ENCODE measurements at regions not wholly inside any gene's neighbourhood (a gene's known extent, or its start where the extent isn't known, plus 50 kb on each side); places are given as distances from the start of the nearest gene placed in this dataset.

DNA sequence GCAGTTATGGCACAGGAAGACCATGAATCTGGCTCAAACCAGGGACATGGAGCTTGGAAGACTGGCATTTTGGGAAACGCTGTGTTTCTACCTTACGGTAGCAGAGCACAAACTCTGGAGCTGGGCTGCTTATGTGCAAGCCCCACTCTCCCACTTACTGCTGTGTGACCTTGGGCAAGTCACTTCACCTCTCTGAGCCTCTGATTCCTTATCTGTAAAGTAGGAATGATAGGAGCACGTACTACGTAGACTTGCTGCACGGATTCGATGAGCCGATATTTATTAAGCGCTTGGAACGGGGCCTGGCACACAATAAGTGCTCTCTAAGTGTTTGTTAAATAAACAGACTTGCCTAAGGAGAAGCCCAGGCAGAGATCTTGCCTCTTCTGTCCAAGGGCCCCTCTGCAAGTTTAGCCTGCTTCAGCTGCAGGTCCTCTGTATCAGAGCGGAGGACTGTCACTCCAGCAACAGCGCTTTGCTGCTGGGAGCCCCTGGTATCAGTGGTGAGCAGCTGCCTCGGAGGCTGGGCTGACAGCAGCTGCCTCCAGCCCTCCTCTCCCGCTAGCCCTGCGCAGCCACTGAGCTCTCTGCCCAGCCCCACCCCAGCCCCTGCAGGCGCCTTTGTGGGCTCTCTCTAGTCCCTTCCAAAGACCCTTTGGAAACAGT lies 96.9 kb upstream of the ANO1 start:
- Histone ChIP-seq H3K27me3 (replicated peaks in 2 of 5; ENCODE audit: control insufficient read depth in 4 of 5, insufficient read depth in 5 of 5, low read length in 4 of 5) (peaks cover 0 to 77% (median 27%) of the 10 kb centered on the region in 5 experiments), H3K9me3 (ENCODE audit: control extremely low read depth in 1 of 5, control insufficient read depth in 4 of 5, insufficient read depth in 2 of 5, low read depth in 1 of 5, low read length in 4 of 5) (no peaks in the 10 kb centered on the region), H3K36me3 (ENCODE audit: control insufficient read depth in 4 of 4, insufficient read depth in 4 of 4, low read length in 3 of 4) (no peaks in the 10 kb centered on the region), H3K4me1 (ENCODE audit: control extremely low read depth in 1 of 4, control insufficient read depth in 4 of 4, insufficient read depth in 4 of 4, low read length in 3 of 4) (peaks cover 0 to 8% (median 3%) of the 10 kb centered on the region in 4 experiments), H3K4me3 (ENCODE audit: control insufficient read depth in 1 of 7, extremely low read depth in 1 of 7, insufficient read depth in 4 of 7, low read depth in 2 of 7, low read length in 6 of 7) (no peak overlapping the region), H3K27ac (ENCODE audit: insufficient read depth in 1 of 2, low read depth in 1 of 2, low read length in 2 of 2, poor library complexity in 1 of 2, severe bottlenecking in 2 of 2) (no peak overlapping the region)
- ChIA-PET CTCF (no interaction called here), POLR2A (no interaction called here)
- 93% methylated on average over 14 of the region's 15 CpGs for WGBS (ENCODE audit: insufficient coverage)
- peak in 1 of 3 donors; percentile 25 for DNase-seq

- H3K27me3 ChIP-seq (replicated peaks in 2 of 5; ENCODE audit: control insufficient read depth in 4 of 5, insufficient read depth in 5 of 5, low read length in 4 of 5) = peaks cover 0 to 86% (median 40%) of the 10 kb centered on the region in 5 experiments
- no peak overlapping the region for H3K27ac ChIP-seq (ENCODE audit: insufficient read depth in 1 of 2, low read depth in 1 of 2, low read length in 2 of 2, poor library complexity in 1 of 2, severe bottlenecking in 2 of 2)
- WGBS (ENCODE audit: insufficient coverage) = 87% methylated on average over 20 of the region's 20 CpGs
- H3K4me1 ChIP-seq (ENCODE audit: control extremely low read depth in 1 of 4, control insufficient read depth in 4 of 4, insufficient read depth in 4 of 4, low read length in 3 of 4) = peaks cover 0 to 10% (median 3%) of the 10 kb centered on the region in 4 experiments
- no peaks in the 10 kb centered on the region for H3K36me3 ChIP-seq (ENCODE audit: control insufficient read depth in 4 of 4, insufficient read depth in 4 of 4, low read length in 3 of 4)
- no peak overlapping the region for H3K4me3 ChIP-seq (ENCODE audit: control insufficient read depth in 1 of 7, extremely low read depth in 1 of 7, insufficient read depth in 4 of 7, low read depth in 2 of 7, low read length in 6 of 7)
- H3K9me3 ChIP-seq (ENCODE audit: control extremely low read depth in 1 of 5, control insufficient read depth in 4 of 5, insufficient read depth in 2 of 5, low read depth in 1 of 5, low read length in 4 of 5) = no peaks in the 10 kb centered on the region
- DNase-seq = no peak
- POLR2A ChIA-PET = no interaction called here
- CTCF ChIA-PET = interaction anchor here (0.6 kb wide), 1 partner anchor 50 kb away, joined by 3 read pairs; no protein-coding TSS in a partner anchor
Measured at GRCh38 chr11:69982690-69983570, 95.2 kb upstream of the ANO1 start.

DNA sequence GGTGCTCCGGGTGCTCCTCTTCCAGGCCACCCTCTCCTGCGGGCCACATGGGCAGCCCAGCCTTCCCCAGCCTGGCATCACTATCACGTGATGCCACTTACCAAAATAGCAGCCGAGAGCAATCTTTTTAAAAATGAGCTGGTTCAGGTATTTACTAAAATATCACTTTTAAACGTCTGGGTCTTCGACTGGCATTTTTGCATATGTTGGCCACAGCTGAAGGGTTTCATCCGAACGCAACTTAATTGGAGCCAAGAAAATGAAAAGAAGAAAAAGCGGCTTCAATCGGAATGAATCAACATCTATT lies 94.6 kb upstream of the ANO1 start:
- H3K27me3 ChIP-seq (replicated peaks in 2 of 5; ENCODE audit: control insufficient read depth in 4 of 5, insufficient read depth in 5 of 5, low read length in 4 of 5) = peaks cover 0 to 92% (median 44%) of the 10 kb centered on the region in 5 experiments
- H3K27ac ChIP-seq (ENCODE audit: insufficient read depth in 1 of 2, low read depth in 1 of 2, low read length in 2 of 2, poor library complexity in 1 of 2, severe bottlenecking in 2 of 2) = no peak overlapping the region
- DNase-seq = no peak
- peaks cover 0 to 11% (median 3%) of the 10 kb centered on the region in 4 experiments for H3K4me1 ChIP-seq (ENCODE audit: control extremely low read depth in 1 of 4, control insufficient read depth in 4 of 4, insufficient read depth in 4 of 4, low read length in 3 of 4)
- H3K36me3 ChIP-seq (ENCODE audit: control insufficient read depth in 4 of 4, insufficient read depth in 4 of 4, low read length in 3 of 4) = no peaks in the 10 kb centered on the region
- 84% methylated on average over 7 of the region's 10 CpGs for WGBS (ENCODE audit: insufficient coverage)
- POLR2A ChIA-PET = no interaction called here
- CTCF ChIA-PET = no interaction called here
- no peak overlapping the region for H3K4me3 ChIP-seq (ENCODE audit: control insufficient read depth in 1 of 7, extremely low read depth in 1 of 7, insufficient read depth in 4 of 7, low read depth in 2 of 7, low read length in 6 of 7)
- peaks cover 0 to 2% (median 0%) of the 10 kb centered on the region in 5 experiments for H3K9me3 ChIP-seq (ENCODE audit: control extremely low read depth in 1 of 5, control insufficient read depth in 4 of 5, insufficient read depth in 2 of 5, low read depth in 1 of 5, low read length in 4 of 5)

- POLR2A ChIA-PET = no interaction called here
Measured at GRCh38 chr11:69983897-69984438, 94.1 kb upstream of the ANO1 start.

GRCh38 chr11:69984457-69985261 lies 93.5 kb upstream of the ANO1 start:
- peaks cover 0 to 2% (median 0%) of the 10 kb centered on the region in 5 experiments for H3K9me3 ChIP-seq (ENCODE audit: control extremely low read depth in 1 of 5, control insufficient read depth in 4 of 5, insufficient read depth in 2 of 5, low read depth in 1 of 5, low read length in 4 of 5)
- H3K36me3 ChIP-seq (ENCODE audit: control insufficient read depth in 4 of 4, insufficient read depth in 4 of 4, low read length in 3 of 4) = no peaks in the 10 kb centered on the region
- H3K27ac ChIP-seq (ENCODE audit: insufficient read depth in 1 of 2, low read depth in 1 of 2, low read length in 2 of 2, poor library complexity in 1 of 2, severe bottlenecking in 2 of 2) = no peak overlapping the region
- no peak overlapping the region for H3K4me3 ChIP-seq (ENCODE audit: control insufficient read depth in 1 of 7, extremely low read depth in 1 of 7, insufficient read depth in 4 of 7, low read depth in 2 of 7, low read length in 6 of 7)
- ChIA-PET CTCF (no interaction called here), POLR2A (no interaction called here)
- H3K27me3 ChIP-seq (replicated peaks in 2 of 5; ENCODE audit: control insufficient read depth in 4 of 5, insufficient read depth in 5 of 5, low read length in 4 of 5) = peaks cover 0 to 92% (median 45%) of the 10 kb centered on the region in 5 experiments
- H3K4me1 ChIP-seq (ENCODE audit: control extremely low read depth in 1 of 4, control insufficient read depth in 4 of 4, insufficient read depth in 4 of 4, low read length in 3 of 4) = peaks cover 0 to 11% (median 3%) of the 10 kb centered on the region in 4 experiments
- 1% methylated on average over 11 of the region's 24 CpGs for WGBS (ENCODE audit: insufficient coverage)
- peak in 2 of 3 donors; percentile 26 to 46 for DNase-seq

More at GRCh38 chr11:69983897-69984438, 94.1 kb upstream of the ANO1 start:
- 0% methylated on average over 4 of the region's 10 CpGs for WGBS (ENCODE audit: insufficient coverage)
- DNase-seq = no peak
- CTCF ChIA-PET = no interaction called here
- peaks cover 0 to 92% (median 45%) of the 10 kb centered on the region in 5 experiments for H3K27me3 ChIP-seq (replicated peaks in 2 of 5; ENCODE audit: control insufficient read depth in 4 of 5, insufficient read depth in 5 of 5, low read length in 4 of 5)
- peaks cover 0 to 11% (median 3%) of the 10 kb centered on the region in 4 experiments for H3K4me1 ChIP-seq (ENCODE audit: control extremely low read depth in 1 of 4, control insufficient read depth in 4 of 4, insufficient read depth in 4 of 4, low read length in 3 of 4)
- H3K4me3 ChIP-seq (ENCODE audit: control insufficient read depth in 1 of 7, extremely low read depth in 1 of 7, insufficient read depth in 4 of 7, low read depth in 2 of 7, low read length in 6 of 7) = no peak overlapping the region
- no peaks in the 10 kb centered on the region for H3K36me3 ChIP-seq (ENCODE audit: control insufficient read depth in 4 of 4, insufficient read depth in 4 of 4, low read length in 3 of 4)
- peaks cover 0 to 2% (median 0%) of the 10 kb centered on the region in 5 experiments for H3K9me3 ChIP-seq (ENCODE audit: control extremely low read depth in 1 of 5, control insufficient read depth in 4 of 5, insufficient read depth in 2 of 5, low read depth in 1 of 5, low read length in 4 of 5)
- H3K27ac ChIP-seq (ENCODE audit: insufficient read depth in 1 of 2, low read depth in 1 of 2, low read length in 2 of 2, poor library complexity in 1 of 2, severe bottlenecking in 2 of 2) = no peak overlapping the region

- Histone ChIP-seq H3K27ac (ENCODE audit: insufficient read depth in 1 of 2, low read depth in 1 of 2, low read length in 2 of 2, poor library complexity in 1 of 2, severe bottlenecking in 2 of 2) (no peak overlapping the region), H3K9me3 (ENCODE audit: control extremely low read depth in 1 of 5, control insufficient read depth in 4 of 5, insufficient read depth in 2 of 5, low read depth in 1 of 5, low read length in 4 of 5) (peaks cover 0 to 2% (median 0%) of the 10 kb centered on the region in 5 experiments), H3K27me3 (replicated peaks in 2 of 5; ENCODE audit: control insufficient read depth in 4 of 5, insufficient read depth in 5 of 5, low read length in 4 of 5) (peaks cover 2 to 93% (median 44%) of the 10 kb centered on the region in 5 experiments), H3K4me1 (ENCODE audit: control extremely low read depth in 1 of 4, control insufficient read depth in 4 of 4, insufficient read depth in 4 of 4, low read length in 3 of 4) (peaks cover 0 to 11% (median 3%) of the 10 kb centered on the region in 4 experiments), H3K4me3 (ENCODE audit: control insufficient read depth in 1 of 7, extremely low read depth in 1 of 7, insufficient read depth in 4 of 7, low read depth in 2 of 7, low read length in 6 of 7) (no peak overlapping the region), H3K36me3 (ENCODE audit: control insufficient read depth in 4 of 4, insufficient read depth in 4 of 4, low read length in 3 of 4) (no peaks in the 10 kb centered on the region)
- ChIA-PET POLR2A (no interaction called here), CTCF (no interaction called here)
- no peak for DNase-seq
- 0% methylated on average over 5 of the region's 15 CpGs for WGBS (ENCODE audit: insufficient coverage)
Measured at GRCh38 chr11:69985331-69985640, 92.8 kb upstream of the ANO1 start.

Data from common myeloid progenitor, CD34-positive (primary cell).